ENCODE measurements at regions not wholly inside any gene's neighbourhood (a gene's known extent, or its start where the extent isn't known, plus 50 kb on each side); places are given as distances from the start of the nearest gene placed in this dataset.

DNA sequence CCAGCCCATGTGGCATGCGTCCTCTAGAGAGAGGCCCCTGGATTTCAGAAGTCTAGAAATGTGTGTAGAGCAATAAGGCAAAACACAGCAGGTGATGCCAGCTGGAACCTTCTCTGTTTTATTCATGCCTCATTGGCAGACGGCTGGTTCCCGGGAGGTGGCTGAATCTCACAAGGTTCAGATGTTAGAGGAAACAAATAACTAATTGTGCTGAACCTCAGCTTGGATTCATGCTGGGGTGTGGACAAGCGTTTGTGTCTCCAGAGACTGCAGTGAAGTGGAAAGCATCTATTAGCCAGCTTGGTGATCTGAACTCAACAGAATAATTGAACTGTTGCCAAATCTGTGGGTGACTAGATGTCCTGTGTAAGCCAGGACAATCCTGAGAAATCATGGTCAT lies 131.1 kb upstream of the NR4A3 start:
- TF ChIP-seq SPI1 (IDR thresholded peaks at IDR 0.05; ENCODE audit: borderline replicate concordance, low read depth) (no peak), GABPA (IDR thresholded peaks at IDR 0.05; ENCODE audit: low read depth) (no peak), POLR2AphosphoS5 (IDR thresholded peaks at IDR 0.05; ENCODE audit: low read depth) (no peak)
- TF ChIP-seq, protein P1, sequence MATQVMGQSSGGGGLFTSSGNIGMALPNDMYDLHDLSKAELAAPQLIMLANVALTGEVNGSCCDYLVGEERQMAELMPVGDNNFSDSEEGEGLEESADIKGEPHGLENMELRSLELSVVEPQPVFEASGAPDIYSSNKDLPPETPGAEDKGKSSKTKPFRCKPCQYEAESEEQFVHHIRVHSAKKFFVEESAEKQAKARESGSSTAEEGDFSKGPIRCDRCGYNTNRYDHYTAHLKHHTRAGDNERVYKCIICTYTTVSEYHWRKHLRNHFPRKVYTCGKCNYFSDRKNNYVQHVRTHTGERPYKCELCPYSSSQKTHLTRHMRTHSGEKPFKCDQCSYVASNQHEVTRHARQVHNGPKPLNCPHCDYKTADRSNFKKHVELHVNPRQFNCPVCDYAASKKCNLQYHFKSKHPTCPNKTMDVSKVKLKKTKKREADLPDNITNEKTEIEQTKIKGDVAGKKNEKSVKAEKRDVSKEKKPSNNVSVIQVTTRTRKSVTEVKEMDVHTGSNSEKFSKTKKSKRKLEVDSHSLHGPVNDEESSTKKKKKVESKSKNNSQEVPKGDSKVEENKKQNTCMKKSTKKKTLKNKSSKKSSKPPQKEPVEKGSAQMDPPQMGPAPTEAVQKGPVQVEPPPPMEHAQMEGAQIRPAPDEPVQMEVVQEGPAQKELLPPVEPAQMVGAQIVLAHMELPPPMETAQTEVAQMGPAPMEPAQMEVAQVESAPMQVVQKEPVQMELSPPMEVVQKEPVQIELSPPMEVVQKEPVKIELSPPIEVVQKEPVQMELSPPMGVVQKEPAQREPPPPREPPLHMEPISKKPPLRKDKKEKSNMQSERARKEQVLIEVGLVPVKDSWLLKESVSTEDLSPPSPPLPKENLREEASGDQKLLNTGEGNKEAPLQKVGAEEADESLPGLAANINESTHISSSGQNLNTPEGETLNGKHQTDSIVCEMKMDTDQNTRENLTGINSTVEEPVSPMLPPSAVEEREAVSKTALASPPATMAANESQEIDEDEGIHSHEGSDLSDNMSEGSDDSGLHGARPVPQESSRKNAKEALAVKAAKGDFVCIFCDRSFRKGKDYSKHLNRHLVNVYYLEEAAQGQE (IDR thresholded peaks at IDR 0.05; ENCODE audit: insufficient replicate concordance, low read depth): no peak
- TF ChIP-seq, protein P2, sequence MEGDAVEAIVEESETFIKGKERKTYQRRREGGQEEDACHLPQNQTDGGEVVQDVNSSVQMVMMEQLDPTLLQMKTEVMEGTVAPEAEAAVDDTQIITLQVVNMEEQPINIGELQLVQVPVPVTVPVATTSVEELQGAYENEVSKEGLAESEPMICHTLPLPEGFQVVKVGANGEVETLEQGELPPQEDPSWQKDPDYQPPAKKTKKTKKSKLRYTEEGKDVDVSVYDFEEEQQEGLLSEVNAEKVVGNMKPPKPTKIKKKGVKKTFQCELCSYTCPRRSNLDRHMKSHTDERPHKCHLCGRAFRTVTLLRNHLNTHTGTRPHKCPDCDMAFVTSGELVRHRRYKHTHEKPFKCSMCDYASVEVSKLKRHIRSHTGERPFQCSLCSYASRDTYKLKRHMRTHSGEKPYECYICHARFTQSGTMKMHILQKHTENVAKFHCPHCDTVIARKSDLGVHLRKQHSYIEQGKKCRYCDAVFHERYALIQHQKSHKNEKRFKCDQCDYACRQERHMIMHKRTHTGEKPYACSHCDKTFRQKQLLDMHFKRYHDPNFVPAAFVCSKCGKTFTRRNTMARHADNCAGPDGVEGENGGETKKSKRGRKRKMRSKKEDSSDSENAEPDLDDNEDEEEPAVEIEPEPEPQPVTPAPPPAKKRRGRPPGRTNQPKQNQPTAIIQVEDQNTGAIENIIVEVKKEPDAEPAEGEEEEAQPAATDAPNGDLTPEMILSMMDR (IDR thresholded peaks at IDR 0.05; ENCODE audit: insufficient read depth, low read length): no peak
- Histone ChIP-seq H3K27me3 (ENCODE audit: insufficient read depth, poor library complexity, severe bottlenecking) (no peaks in the 10 kb centered on the region), H3K27ac (replicated peaks) (no peak overlapping the region), H3K4me3 (replicated peaks; ENCODE audit: insufficient read depth, low read length) (no peak overlapping the region)
- no peak for DNase-seq (ENCODE audit: low read depth in 1 of 2, low spot score in 1 of 2)

DNA sequence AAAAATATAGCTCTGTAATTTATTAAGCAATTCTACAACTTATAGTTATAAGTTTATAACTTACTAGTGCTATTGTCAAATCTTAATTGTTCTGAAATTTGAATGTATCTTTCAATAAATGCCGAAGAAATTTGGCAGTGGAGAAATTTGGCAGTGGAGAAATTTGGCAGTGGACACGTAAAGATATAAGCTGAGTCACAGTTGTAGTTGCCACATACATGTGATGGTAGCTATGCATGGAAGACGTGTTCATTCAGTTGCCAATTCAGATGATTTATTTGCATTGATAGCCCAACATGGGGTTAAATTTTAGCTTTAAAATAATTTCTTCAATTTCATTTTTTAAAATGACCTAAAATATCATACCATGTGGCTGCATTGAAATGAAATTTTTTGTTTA lies 127.8 kb upstream of the NR4A3 start:
- Histone ChIP-seq H3K27ac (replicated peaks) (no peak overlapping the region), H3K4me3 (replicated peaks; ENCODE audit: insufficient read depth, low read length) (no peak overlapping the region), H3K27me3 (ENCODE audit: insufficient read depth, poor library complexity, severe bottlenecking) (no peaks in the 10 kb centered on the region)
- TF ChIP-seq, protein P2 (IDR thresholded peaks at IDR 0.05; ENCODE audit: insufficient read depth, low read length): no peak
- TF ChIP-seq, protein P1 (IDR thresholded peaks at IDR 0.05; ENCODE audit: insufficient replicate concordance, low read depth): no peak
- TF ChIP-seq POLR2AphosphoS5 (IDR thresholded peaks at IDR 0.05; ENCODE audit: low read depth) (no peak), GABPA (IDR thresholded peaks at IDR 0.05; ENCODE audit: low read depth) (no peak), SPI1 (IDR thresholded peaks at IDR 0.05; ENCODE audit: borderline replicate concordance, low read depth) (no peak)
- no peak for DNase-seq (ENCODE audit: low read depth in 1 of 2, low spot score in 1 of 2)

DNA sequence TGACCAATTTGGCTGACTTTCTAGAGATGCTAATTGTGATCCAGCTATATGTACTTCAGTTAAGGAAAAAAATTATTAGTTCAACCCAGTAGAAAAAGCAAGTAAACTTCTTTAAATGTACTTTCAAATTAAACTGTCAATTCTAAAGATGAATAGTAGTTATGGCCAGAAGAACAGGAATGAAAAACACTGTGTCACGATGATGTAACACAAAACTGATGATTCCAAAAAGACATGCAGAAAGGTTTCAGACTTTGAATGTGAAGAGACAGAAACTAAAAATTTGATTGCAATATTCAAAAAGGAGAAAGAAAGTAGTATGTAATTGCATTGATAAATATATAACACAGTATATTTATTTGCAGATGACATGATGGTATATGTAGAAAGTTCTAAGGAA lies 127.3 kb upstream of the NR4A3 start:
- Histone ChIP-seq H3K27ac (replicated peaks) (no peak overlapping the region), H3K27me3 (ENCODE audit: insufficient read depth, poor library complexity, severe bottlenecking) (no peaks in the 10 kb centered on the region), H3K4me3 (replicated peaks; ENCODE audit: insufficient read depth, low read length) (no peak overlapping the region)
- TF ChIP-seq, protein P1 (IDR thresholded peaks at IDR 0.05; ENCODE audit: insufficient replicate concordance, low read depth): no peak
- no peak for TF ChIP-seq POLR2AphosphoS5 (IDR thresholded peaks at IDR 0.05; ENCODE audit: low read depth)
- DNase-seq (ENCODE audit: low read depth in 1 of 2, low spot score in 1 of 2): no peak

DNA sequence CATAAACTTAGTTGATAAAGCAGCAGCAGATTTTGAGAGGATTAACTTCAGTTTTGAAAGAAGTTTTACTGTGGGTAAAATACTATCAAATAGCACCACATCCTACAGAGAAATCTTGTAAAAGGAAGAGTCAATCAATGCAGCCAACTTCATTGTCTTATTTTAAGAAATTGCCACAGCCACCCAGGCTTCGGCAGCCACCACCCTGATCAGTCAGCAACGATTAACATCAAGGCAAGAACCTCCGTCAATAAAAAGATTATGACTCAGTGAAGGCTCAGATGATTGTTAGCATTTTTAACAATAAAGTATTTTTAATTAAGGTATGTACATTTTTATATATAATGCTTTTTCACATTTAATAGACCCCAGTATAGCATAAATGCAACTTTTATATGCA lies 122.3 kb upstream of the NR4A3 start:
- no peak for DNase-seq (ENCODE audit: low read depth in 1 of 2, low spot score in 1 of 2)
- Histone ChIP-seq H3K4me3 (replicated peaks; ENCODE audit: insufficient read depth, low read length) (no peak overlapping the region), H3K27ac (replicated peaks) (no peak overlapping the region), H3K27me3 (ENCODE audit: insufficient read depth, poor library complexity, severe bottlenecking) (no peaks in the 10 kb centered on the region)
- TF ChIP-seq, protein P1 (IDR thresholded peaks at IDR 0.05; ENCODE audit: insufficient replicate concordance, low read depth): no peak
- TF ChIP-seq GABPA (IDR thresholded peaks at IDR 0.05; ENCODE audit: low read depth) (no peak), POLR2AphosphoS5 (IDR thresholded peaks at IDR 0.05; ENCODE audit: low read depth) (no peak), SPI1 (IDR thresholded peaks at IDR 0.05; ENCODE audit: borderline replicate concordance, low read depth) (no peak)
- TF ChIP-seq, protein P2 (IDR thresholded peaks at IDR 0.05; ENCODE audit: insufficient read depth, low read length): no peak

All from HL-60 (cell line).